Endodermal cell (in vitro differentiated cells): ENCODE measurements at regions not wholly inside any gene's neighbourhood (a gene's known extent, or its start where the extent isn't known, plus 50 kb on each side); places are given as distances from the start of the nearest gene placed in this dataset.

ENCODE experiments used
- DNase-seq: peaks from one replicate; pipeline ENCODE4 v3.0.0-alpha.2; 2017
- H3K27ac ChIP-seq: 2 replicates; pipeline ENCODE4 v1.5.1; 2013; ENCODE audit warnings: mild to moderate bottlenecking, low read depth, low read length, moderate library complexity
- H3K27me3 ChIP-seq: 2 replicates; pipeline ENCODE4 v1.6.1; 2013; ENCODE audit warnings: mild to moderate bottlenecking, low read length, moderate library complexity; ENCODE audit not compliant: insufficient read depth, control insufficient read depth, poor library complexity, severe bottlenecking
- H3K36me3 ChIP-seq: 2 replicates; pipeline ENCODE4 v1.7.0; 2013; ENCODE audit warnings: mild to moderate bottlenecking, low read length, moderate library complexity; ENCODE audit not compliant: control insufficient read depth, insufficient read depth
- H3K4me1 ChIP-seq: one replicate; pipeline ENCODE4 v1.7.0; 2013; ENCODE audit warnings: low read length; ENCODE audit not compliant: control insufficient read depth, insufficient read depth
- H3K4me3 ChIP-seq: 2 replicates; pipeline ENCODE4 v1.5.1; 2013; ENCODE audit warnings: mild to moderate bottlenecking, low read length, moderate library complexity
- H3K9ac ChIP-seq: 2 replicates; pipeline ENCODE4 v1.6.1; 2013; ENCODE audit warnings: mild to moderate bottlenecking, low read length, moderate library complexity; ENCODE audit not compliant: poor library complexity, severe bottlenecking; ENCODE audit errors: extremely low read depth
- H3K9me3 ChIP-seq: 2 replicates; pipeline ENCODE4 v1.6.1; 2013; ENCODE audit warnings: mild to moderate bottlenecking, low read length, moderate library complexity; ENCODE audit not compliant: control insufficient read depth
- H3K27ac Mint-ChIP-seq: 2 replicates; pipeline ENCODE4 v1.8.0; 2020; ENCODE audit warnings: mixed read lengths
- H3K27me3 Mint-ChIP-seq: 2 replicates; pipeline ENCODE4 v1.8.0; 2021; ENCODE audit warnings: mild to moderate bottlenecking, mixed read lengths; ENCODE audit not compliant: insufficient read depth
- H3K36me3 Mint-ChIP-seq: 2 replicates; pipeline ENCODE4 v1.8.0; 2020; ENCODE audit warnings: low read depth, mixed read lengths
- H3K4me1 Mint-ChIP-seq: 2 replicates; pipeline ENCODE4 v1.8.0; 2020; ENCODE audit warnings: mixed read lengths
- H3K4me3 Mint-ChIP-seq: 2 replicates; pipeline ENCODE4 v1.8.0; 2020; ENCODE audit warnings: mild to moderate bottlenecking, moderate library complexity, mixed read lengths
- H3K9me3 Mint-ChIP-seq: 2 replicates; pipeline ENCODE4 v1.8.0; 2020; ENCODE audit warnings: mild to moderate bottlenecking, mixed read lengths
- CTCF ChIP-seq: fragments of 200-600 bp; sonication (generic); conservative IDR thresholded peaks from 2 replicates; pipeline ENCODE4 v1.5.0; 2021; ENCODE audit warnings: antibody characterized with exemption, mild to moderate bottlenecking
- WGBS, 2 experiments: methylation state at CpG; one replicate each; pipeline versions ENCODE4 v1.1.5 to v1.1.7; 2013; ENCODE audit warnings: missing lambda C conversion rate in 2 of 2, mixed read lengths in 1 of 2; ENCODE audit not compliant: insufficient coverage in 1 of 2, insufficient read length in 1 of 2; 5-methylcytosine and 5-hydroxymethylcytosine counted together

GRCh38 chr14:35979531-35979930, 153.4 kb downstream of the BRMS1L start:
- Mint-ChIP-seq H3K4me3 (no peak overlapping the region), H3K27ac (no peak overlapping the region), H3K4me1 (no peaks in the 10 kb centered on the region), H3K36me3 (no peaks in the 10 kb centered on the region), H3K9me3 (peaks cover 18% of the 10 kb centered on the region), H3K27me3 (no peaks in the 10 kb centered on the region)
- DNase-seq: no peak
- Histone ChIP-seq H3K4me3 (no peak overlapping the region), H3K4me1 (no peaks in the 10 kb centered on the region), H3K36me3 (no peaks in the 10 kb centered on the region), H3K27me3 (no peaks in the 10 kb centered on the region), H3K27ac (no peak overlapping the region), H3K9me3 (no peaks in the 10 kb centered on the region), H3K9ac (no peak overlapping the region)
- WGBS, 2 experiments: 86 to 87% methylated on average over 6 of the region's 6 CpGs
- TF ChIP-seq CTCF: no peak

DNA sequence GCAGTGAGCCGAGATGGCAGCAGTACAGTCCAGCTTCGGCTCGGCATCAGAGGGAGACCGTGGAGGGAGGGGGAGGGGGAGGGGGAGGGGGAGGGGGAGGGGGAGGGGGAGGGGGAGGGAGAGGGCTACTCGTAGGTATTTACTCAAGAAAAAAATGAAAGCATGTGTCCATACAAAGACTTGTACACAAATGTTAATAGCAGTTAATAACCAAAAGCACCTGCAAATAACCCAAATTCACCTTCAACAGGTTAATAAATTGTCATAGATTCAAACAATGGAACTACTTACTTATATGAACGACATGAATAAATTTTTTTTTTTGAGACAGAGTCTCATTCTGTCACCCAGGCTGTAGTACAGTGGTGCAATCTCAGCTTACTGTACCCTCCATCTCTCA, 152.4 kb downstream of the BRMS1L start:
- no peaks in the 10 kb centered on the region for H3K4me1 Mint-ChIP-seq
- H3K27ac Mint-ChIP-seq: no peak overlapping the region
- no peaks in the 10 kb centered on the region for H3K36me3 ChIP-seq
- H3K4me1 ChIP-seq: no peaks in the 10 kb centered on the region
- no peak overlapping the region for H3K4me3 Mint-ChIP-seq
- no peak overlapping the region for H3K27ac ChIP-seq
- H3K9ac ChIP-seq: no peak overlapping the region
- H3K9me3 Mint-ChIP-seq: peaks cover 18% of the 10 kb centered on the region
- WGBS, 2 experiments: 90% methylated on average over 1 to 2 of the region's 6 CpGs
- no peaks in the 10 kb centered on the region for H3K27me3 ChIP-seq
- H3K36me3 Mint-ChIP-seq: no peaks in the 10 kb centered on the region
- no peaks in the 10 kb centered on the region for H3K27me3 Mint-ChIP-seq
- H3K4me3 ChIP-seq: no peak overlapping the region
- no peaks in the 10 kb centered on the region for H3K9me3 ChIP-seq
- TF ChIP-seq CTCF: no peak
- no peak for DNase-seq

- Histone ChIP-seq H3K27ac (no peak overlapping the region), H3K9me3 (no peaks in the 10 kb centered on the region), H3K4me3 (no peak overlapping the region), H3K4me1 (no peaks in the 10 kb centered on the region), H3K27me3 (no peaks in the 10 kb centered on the region), H3K9ac (no peak overlapping the region), H3K36me3 (no peaks in the 10 kb centered on the region)
- Mint-ChIP-seq H3K27me3 (no peaks in the 10 kb centered on the region), H3K4me3 (no peak overlapping the region), H3K27ac (no peak overlapping the region), H3K36me3 (no peaks in the 10 kb centered on the region), H3K4me1 (no peaks in the 10 kb centered on the region), H3K9me3 (peaks cover 18% of the 10 kb centered on the region)
- no peak for DNase-seq
- WGBS, 2 experiments: no CpG with 5 or more reads among the region's 4 CpGs
- no peak for TF ChIP-seq CTCF
Observed at GRCh38 chr14:35975814-35976213, 149.7 kb downstream of the BRMS1L start.
